HL-60 (cell line): ENCODE measurements at regions not wholly inside any gene's neighbourhood (a gene's known extent, or its start where the extent isn't known, plus 50 kb on each side); places are given as distances from the start of the nearest gene placed in this dataset.

Experiments used
- POLR2AphosphoS5 ChIP-seq: IDR thresholded peaks from 2 replicates; pipeline ENCODE4 v1.6.1; 2012; ENCODE audit warnings: low read depth
- TF ChIP-seq, protein P1 (sequence below): IDR thresholded peaks from one replicate; pipeline ENCODE4 v1.5.1; 2011; ENCODE audit warnings: low read length, control low read depth, inconsistent platforms; ENCODE audit not compliant: insufficient read depth
- TF ChIP-seq, protein P2 (sequence below): IDR thresholded peaks from 2 replicates; pipeline ENCODE4 v1.6.1; 2012; ENCODE audit warnings: low read depth; ENCODE audit not compliant: insufficient replicate concordance

DNA sequence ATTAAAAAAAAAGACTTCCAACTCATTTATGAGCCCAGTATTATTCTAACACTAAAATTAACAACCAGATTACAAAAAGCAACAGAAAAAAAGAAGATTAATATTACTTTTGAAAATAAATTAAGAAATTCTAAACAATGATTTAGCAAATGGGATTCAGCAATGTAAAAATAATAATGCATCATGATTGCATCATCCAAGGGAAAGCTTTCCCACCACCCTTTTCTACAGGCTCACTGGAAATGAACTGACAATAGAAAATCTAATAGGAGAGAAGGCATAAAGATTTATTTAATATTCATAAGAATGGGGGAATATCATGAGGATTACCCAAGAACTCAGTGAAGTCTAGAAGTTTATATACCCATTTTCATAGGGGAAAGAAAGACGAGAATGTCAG, 1671.9 kb downstream of the NCAM2 start:
- TF ChIP-seq, protein P1, sequence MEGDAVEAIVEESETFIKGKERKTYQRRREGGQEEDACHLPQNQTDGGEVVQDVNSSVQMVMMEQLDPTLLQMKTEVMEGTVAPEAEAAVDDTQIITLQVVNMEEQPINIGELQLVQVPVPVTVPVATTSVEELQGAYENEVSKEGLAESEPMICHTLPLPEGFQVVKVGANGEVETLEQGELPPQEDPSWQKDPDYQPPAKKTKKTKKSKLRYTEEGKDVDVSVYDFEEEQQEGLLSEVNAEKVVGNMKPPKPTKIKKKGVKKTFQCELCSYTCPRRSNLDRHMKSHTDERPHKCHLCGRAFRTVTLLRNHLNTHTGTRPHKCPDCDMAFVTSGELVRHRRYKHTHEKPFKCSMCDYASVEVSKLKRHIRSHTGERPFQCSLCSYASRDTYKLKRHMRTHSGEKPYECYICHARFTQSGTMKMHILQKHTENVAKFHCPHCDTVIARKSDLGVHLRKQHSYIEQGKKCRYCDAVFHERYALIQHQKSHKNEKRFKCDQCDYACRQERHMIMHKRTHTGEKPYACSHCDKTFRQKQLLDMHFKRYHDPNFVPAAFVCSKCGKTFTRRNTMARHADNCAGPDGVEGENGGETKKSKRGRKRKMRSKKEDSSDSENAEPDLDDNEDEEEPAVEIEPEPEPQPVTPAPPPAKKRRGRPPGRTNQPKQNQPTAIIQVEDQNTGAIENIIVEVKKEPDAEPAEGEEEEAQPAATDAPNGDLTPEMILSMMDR = no peak
- TF ChIP-seq, protein P2, sequence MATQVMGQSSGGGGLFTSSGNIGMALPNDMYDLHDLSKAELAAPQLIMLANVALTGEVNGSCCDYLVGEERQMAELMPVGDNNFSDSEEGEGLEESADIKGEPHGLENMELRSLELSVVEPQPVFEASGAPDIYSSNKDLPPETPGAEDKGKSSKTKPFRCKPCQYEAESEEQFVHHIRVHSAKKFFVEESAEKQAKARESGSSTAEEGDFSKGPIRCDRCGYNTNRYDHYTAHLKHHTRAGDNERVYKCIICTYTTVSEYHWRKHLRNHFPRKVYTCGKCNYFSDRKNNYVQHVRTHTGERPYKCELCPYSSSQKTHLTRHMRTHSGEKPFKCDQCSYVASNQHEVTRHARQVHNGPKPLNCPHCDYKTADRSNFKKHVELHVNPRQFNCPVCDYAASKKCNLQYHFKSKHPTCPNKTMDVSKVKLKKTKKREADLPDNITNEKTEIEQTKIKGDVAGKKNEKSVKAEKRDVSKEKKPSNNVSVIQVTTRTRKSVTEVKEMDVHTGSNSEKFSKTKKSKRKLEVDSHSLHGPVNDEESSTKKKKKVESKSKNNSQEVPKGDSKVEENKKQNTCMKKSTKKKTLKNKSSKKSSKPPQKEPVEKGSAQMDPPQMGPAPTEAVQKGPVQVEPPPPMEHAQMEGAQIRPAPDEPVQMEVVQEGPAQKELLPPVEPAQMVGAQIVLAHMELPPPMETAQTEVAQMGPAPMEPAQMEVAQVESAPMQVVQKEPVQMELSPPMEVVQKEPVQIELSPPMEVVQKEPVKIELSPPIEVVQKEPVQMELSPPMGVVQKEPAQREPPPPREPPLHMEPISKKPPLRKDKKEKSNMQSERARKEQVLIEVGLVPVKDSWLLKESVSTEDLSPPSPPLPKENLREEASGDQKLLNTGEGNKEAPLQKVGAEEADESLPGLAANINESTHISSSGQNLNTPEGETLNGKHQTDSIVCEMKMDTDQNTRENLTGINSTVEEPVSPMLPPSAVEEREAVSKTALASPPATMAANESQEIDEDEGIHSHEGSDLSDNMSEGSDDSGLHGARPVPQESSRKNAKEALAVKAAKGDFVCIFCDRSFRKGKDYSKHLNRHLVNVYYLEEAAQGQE = no peak
- TF ChIP-seq POLR2AphosphoS5 = no peak
